H9 (cell line): ENCODE measurements at regions not wholly inside any gene's neighbourhood (a gene's known extent, or its start where the extent isn't known, plus 50 kb on each side); places are given as distances from the start of the nearest gene placed in this dataset.

Experiments used
- DNase-seq: peaks from one replicate; pipeline ENCODE4 v3.0.0-alpha.2; 2017
- H2AFZ ChIP-seq: one replicate; pipeline ENCODE4 v1.6.1; 2013; ENCODE audit warnings: mild to moderate bottlenecking, low read length, control low read depth, moderate library complexity
- H2AK5ac ChIP-seq: 2 replicates; pipeline ENCODE4 v1.6.1; 2013; ENCODE audit warnings: low read length, control low read depth, mixed read lengths; ENCODE audit not compliant: insufficient read length
- H2BK120ac ChIP-seq: one replicate; pipeline ENCODE4 v1.6.1; 2013; ENCODE audit warnings: low read depth, mild to moderate bottlenecking, low read length, control low read depth, inconsistent platforms; ENCODE audit not compliant: poor library complexity, severe bottlenecking
- H2BK12ac ChIP-seq: 2 replicates; pipeline ENCODE4 v1.6.1; 2013; ENCODE audit warnings: low read length, control low read depth, mixed read lengths, low read depth; ENCODE audit not compliant: insufficient read length
- H2BK15ac ChIP-seq: 2 replicates; pipeline ENCODE4 v1.6.1; 2013; ENCODE audit warnings: low read depth, low read length, control low read depth
- H2BK20ac ChIP-seq: one replicate; pipeline ENCODE4 v1.6.1; 2013; ENCODE audit warnings: low read depth, mild to moderate bottlenecking, low read length, control low read depth, inconsistent platforms; ENCODE audit not compliant: poor library complexity, severe bottlenecking
- H2BK5ac ChIP-seq: 2 replicates; pipeline ENCODE4 v1.6.1; 2013; ENCODE audit warnings: low read length, control low read depth, mixed read lengths; ENCODE audit not compliant: insufficient read length
- H3K14ac ChIP-seq: 2 replicates; pipeline ENCODE4 v1.6.1; 2013; ENCODE audit warnings: low read length, control low read depth; ENCODE audit not compliant: insufficient read depth
- H3K18ac ChIP-seq: 2 replicates; pipeline ENCODE4 v1.6.1; 2013; ENCODE audit warnings: low read depth, mild to moderate bottlenecking, mixed read lengths, low read length, control low read depth; ENCODE audit not compliant: insufficient read length
- H3K23ac ChIP-seq: 2 replicates; pipeline ENCODE4 v1.6.1; 2013; ENCODE audit warnings: low read length, control low read depth, mixed read lengths, low read depth; ENCODE audit not compliant: insufficient read length
- H3K23me2 ChIP-seq: 2 replicates; pipeline ENCODE4 v1.6.1; 2013; ENCODE audit warnings: low read depth, mild to moderate bottlenecking, mixed read lengths, low read length, control low read depth; ENCODE audit not compliant: insufficient read length, poor library complexity, severe bottlenecking
- H3K27ac ChIP-seq: 2 replicates; pipeline ENCODE4 v1.5.1; 2013; ENCODE audit warnings: low read length, control low read depth, mixed read lengths, low read depth; ENCODE audit not compliant: insufficient read length
- H3K27me3 ChIP-seq: 2 replicates; pipeline ENCODE4 v1.6.1; 2013; ENCODE audit warnings: low read length, control low read depth, inconsistent platforms; ENCODE audit not compliant: insufficient read depth
- H3K4ac ChIP-seq: 2 replicates; pipeline ENCODE4 v1.6.1; 2013; ENCODE audit warnings: low read depth, mild to moderate bottlenecking, control low read depth, inconsistent platforms, low read length, moderate library complexity
- H3K4me1 ChIP-seq: 2 replicates; pipeline ENCODE4 v1.6.1; 2013; ENCODE audit warnings: low read length, control low read depth, inconsistent platforms; ENCODE audit not compliant: insufficient read depth
- H3K4me2 ChIP-seq: 2 replicates; pipeline ENCODE4 v1.6.1; 2013; ENCODE audit warnings: low read length, control low read depth, mixed read lengths; ENCODE audit not compliant: insufficient read length, insufficient read depth
- H3K56ac ChIP-seq: 2 replicates; pipeline ENCODE4 v1.6.1; 2013; ENCODE audit warnings: low read depth, mild to moderate bottlenecking, mixed read lengths, low read length, control low read depth; ENCODE audit not compliant: insufficient read length
- H3K79me1 ChIP-seq: 2 replicates; pipeline ENCODE4 v1.6.1; 2013; ENCODE audit warnings: low read depth, mild to moderate bottlenecking, moderate library complexity, low read length, control low read depth, inconsistent platforms; ENCODE audit not compliant: insufficient read depth, poor library complexity, severe bottlenecking
- H3K79me2 ChIP-seq: 2 replicates; pipeline ENCODE4 v1.6.1; 2013; ENCODE audit warnings: low read length, control low read depth, inconsistent platforms; ENCODE audit not compliant: insufficient read depth
- H3K9ac ChIP-seq: 2 replicates; pipeline ENCODE4 v1.6.1; 2013; ENCODE audit warnings: low read length, control low read depth, mixed read lengths; ENCODE audit not compliant: insufficient read length; ENCODE audit errors: extremely low read depth
- H3K9me3 ChIP-seq: one replicate; pipeline ENCODE4 v1.6.1; 2013; ENCODE audit warnings: low read depth, low read length, inconsistent platforms; ENCODE audit not compliant: control insufficient read depth
- H3T11ph ChIP-seq: one replicate; pipeline ENCODE4 v1.6.1; 2013; ENCODE audit warnings: mild to moderate bottlenecking, low read length, control low read depth, inconsistent platforms
- H4K20me1 ChIP-seq: one replicate; pipeline ENCODE4 v1.6.1; 2013; ENCODE audit not compliant: control insufficient read depth, insufficient read length, insufficient read depth
- H4K5ac ChIP-seq: 2 replicates; pipeline ENCODE4 v1.6.1; 2013; ENCODE audit warnings: low read depth, mild to moderate bottlenecking, mixed read lengths, low read length, control low read depth; ENCODE audit not compliant: insufficient read length
- H4K8ac ChIP-seq: replicated peaks from 2 replicates; pipeline ENCODE4 v1.6.1; 2013; ENCODE audit warnings: low read length, control low read depth, mixed read lengths, low read depth; ENCODE audit not compliant: insufficient read length
- H4K91ac ChIP-seq: 2 replicates; pipeline ENCODE4 v1.6.1; 2013; ENCODE audit warnings: low read depth, mild to moderate bottlenecking, moderate library complexity, mixed read lengths, low read length, control low read depth; ENCODE audit not compliant: insufficient read length
- H3K27ac Mint-ChIP-seq, 3 experiments: 2 replicates in 2 of 3; 3 replicates in 1 of 3; pipeline ENCODE4 v1.8.0; 2020 to 2021; ENCODE audit warnings: mixed read lengths in 3 of 3, mild to moderate bottlenecking in 1 of 3, moderate library complexity in 1 of 3
- H3K27me3 Mint-ChIP-seq: 2 replicates; pipeline ENCODE4 v1.8.0; 2021; ENCODE audit warnings: low read depth, mild to moderate bottlenecking, moderate library complexity, mixed read lengths
- H3K36me3 Mint-ChIP-seq, 3 experiments: 2 replicates in 2 of 3; 3 replicates in 1 of 3; pipeline ENCODE4 v1.8.0; 2020 to 2021; ENCODE audit warnings: low read depth in 3 of 3, mixed read lengths in 3 of 3; ENCODE audit not compliant: insufficient read depth in 1 of 3
- H3K4me1 Mint-ChIP-seq, 2 experiments: 2 replicates each; pipeline ENCODE4 v1.8.0; 2020; ENCODE audit warnings: mixed read lengths in 2 of 2
- H3K4me3 Mint-ChIP-seq, 2 experiments: 2 replicates in 1 of 2; 3 replicates in 1 of 2; pipeline ENCODE4 v1.8.0; 2020 to 2021; ENCODE audit warnings: mild to moderate bottlenecking in 2 of 2, mixed read lengths in 2 of 2, moderate library complexity in 1 of 2
- H3K9me3 Mint-ChIP-seq, 2 experiments: 2 replicates in 1 of 2; 3 replicates in 1 of 2; pipeline ENCODE4 v1.8.0; 2020; ENCODE audit warnings: mild to moderate bottlenecking in 2 of 2, mixed read lengths in 2 of 2, moderate library complexity in 1 of 2
- CTCF ChIP-seq: fragments of 200-600 bp; sonication (generic); conservative IDR thresholded peaks from 3 replicates; pipeline ENCODE4 v1.8.0; 2021; ENCODE audit warnings: antibody characterized with exemption, mild to moderate bottlenecking
- WGBS: extraction: QIAGEN DNeasy Blood & Tissue Kit; methylation state at CpG from one replicate; pipeline ENCODE4 v1.1.7; 2013; ENCODE audit warnings: missing lambda C conversion rate, low lambda C conversion rate, mixed read lengths; ENCODE audit not compliant: insufficient read length; ENCODE audit errors: extremely low coverage; 5-methylcytosine and 5-hydroxymethylcytosine counted together

GRCh38 chr5:152990649-152991048 lies 499.8 kb upstream of the GRIA1 start:
- Histone ChIP-seq H4K20me1 (no peaks in the 10 kb centered on the region), H3K9ac (no peak overlapping the region), H3K9me3 (no peaks in the 10 kb centered on the region), H3K14ac (no peak overlapping the region), H4K91ac (no peak overlapping the region), H2BK20ac (no peak overlapping the region), H3K56ac (no peak overlapping the region), H4K8ac (no peak overlapping the region), H4K5ac (no peak overlapping the region), H3K23me2 (no peaks in the 10 kb centered on the region), H3K4me2 (no peak overlapping the region), H3K79me2 (no peaks in the 10 kb centered on the region), H3K79me1 (no peaks in the 10 kb centered on the region), H3K4me1 (no peaks in the 10 kb centered on the region), H3K4ac (no peak overlapping the region), H2BK120ac (no peak overlapping the region), H3K23ac (no peak overlapping the region), H2AFZ (no peak overlapping the region), H3K27ac (no peak overlapping the region), H2BK5ac (no peak overlapping the region), H3T11ph (no peak overlapping the region), H2BK15ac (no peak overlapping the region), H2AK5ac (no peak overlapping the region), H3K27me3 (no peaks in the 10 kb centered on the region), H3K18ac (no peak overlapping the region), H2BK12ac (no peak overlapping the region)
- no peaks in the 10 kb centered on the region for H3K36me3 Mint-ChIP-seq
- no peak for DNase-seq
- TF ChIP-seq CTCF, result no peak
- H3K4me1 Mint-ChIP-seq, result peaks cover 19% of the 10 kb centered on the region in 2 experiments
- no peaks in the 10 kb centered on the region; the same call in 1 of the 2 replicates for H3K27me3 Mint-ChIP-seq
- H3K27ac Mint-ChIP-seq, result no peak overlapping the region
- H3K4me3 Mint-ChIP-seq, result no peak overlapping the region
- no peaks in the 10 kb centered on the region for H3K9me3 Mint-ChIP-seq
- WGBS, result no CpG with 5 or more reads among the region's 2 CpGs
